B cell (primary cell): ENCODE measurements at regions not wholly inside any gene's neighbourhood (a gene's known extent, or its start where the extent isn't known, plus 50 kb on each side); places are given as distances from the start of the nearest gene placed in this dataset.

Source experiments
- ATAC-seq: fragments of 200-7000 bp; cut with Tn5 transposase; one replicate; pipeline ENCODE4 v1.10.0; 2021; ENCODE audit warnings: low read depth, mild to moderate bottlenecking, moderate number of reproducible peaks, moderate library complexity
- CTCF ChIA-PET: fragments of 350-600 bp; sonication (Branson Sonifier 250); formaldehyde crosslinking; loops from one replicate; lab custom pipeline; 2021; ENCODE audit warnings: antibody characterized with exemption, inconsistent platforms; lab: Charles Lee
- POLR2A ChIA-PET: fragments of 350-600 bp; sonication (Branson Sonifier 250); formaldehyde crosslinking; loops from one replicate; lab custom pipeline; 2021; ENCODE audit warnings: antibody characterized with exemption; lab: Charles Lee
- DNase-seq: peaks from one replicate; pipeline ENCODE4 v3.0.0; 2013
- H2AFZ ChIP-seq: 2 replicates; pipeline ENCODE4 v1.6.1; 2012; ENCODE audit warnings: mild to moderate bottlenecking, low read depth, low read length; ENCODE audit not compliant: insufficient read depth, poor library complexity, severe bottlenecking
- H3K27ac ChIP-seq, 2 donors: 1 replicate in 1 of 2; 2 replicates in 1 of 2; pipeline ENCODE4 v1.5.1; 2012 to 2013; ENCODE audit warnings: low read length in 2 of 2, mild to moderate bottlenecking in 2 of 2, moderate library complexity in 1 of 2
- H3K27me3 ChIP-seq, 4 experiments: fragments of 200-600 bp in 1 of 4; sonication (generic) in 1 of 4; replicated peaks in 1 of 4; 1 replicate in 2 of 4; 2 replicates in 2 of 4; pipeline versions ENCODE4 v1.6.1 to v1.7.0; 2013 to 2016; ENCODE audit warnings: low read length in 3 of 4, mild to moderate bottlenecking in 2 of 4, mixed read lengths in 1 of 4, moderate library complexity in 1 of 4; ENCODE audit not compliant: insufficient read depth in 4 of 4, control insufficient read depth in 3 of 4; ENCODE audit errors: control extremely low read depth in 1 of 4
- H3K36me3 ChIP-seq, 2 experiments: replicated peaks in 1 of 2; 1 replicate in 1 of 2; 2 replicates in 1 of 2; pipeline versions ENCODE4 v1.6.1 to v1.7.1; 2013; ENCODE audit warnings: low read length in 1 of 2; ENCODE audit not compliant: insufficient read depth in 2 of 2, control insufficient read depth in 1 of 2; ENCODE audit errors: control extremely low read depth in 1 of 2, extremely low read depth in 1 of 2
- H3K4me1 ChIP-seq, 2 donors: fragments of 200-600 bp in 1 of 2; sonication (generic) in 1 of 2; 1 replicate in 1 of 2; 2 replicates in 1 of 2; pipeline versions ENCODE4 v1.5.1 to v1.6.1; 2013 to 2017; ENCODE audit warnings: low read length in 2 of 2; ENCODE audit not compliant: control insufficient read depth in 2 of 2, insufficient read depth in 2 of 2
- H3K4me2 ChIP-seq: replicated peaks from 2 replicates; pipeline ENCODE3; 2012; ENCODE audit warnings: mild to moderate bottlenecking, low read depth, low read length; ENCODE audit not compliant: poor library complexity, severe bottlenecking
- H3K4me3 ChIP-seq, 5 experiments: fragments of 200-600 bp in 1 of 5; sonication (generic) in 1 of 5; 1 replicate in 3 of 5; 2 replicates in 2 of 5; pipeline versions ENCODE4 v1.5.1 to v1.7.0; 2011 to 2016; ENCODE audit warnings: low read length in 4 of 5, mild to moderate bottlenecking in 4 of 5, low read depth in 2 of 5, control low read depth in 1 of 5, moderate library complexity in 1 of 5; ENCODE audit not compliant: insufficient read depth in 1 of 5; ENCODE audit errors: control extremely low read depth in 1 of 5, extremely low read depth in 1 of 5
- H3K79me2 ChIP-seq: fragments of 200-600 bp; sonication (generic); one replicate; pipeline ENCODE4 v1.6.0; 2016; ENCODE audit warnings: low read length; ENCODE audit not compliant: control insufficient read depth, insufficient read depth
- H3K9ac ChIP-seq: fragments of 200-600 bp; sonication (generic); 2 replicates; pipeline ENCODE4 v1.6.1; 2017; ENCODE audit warnings: mild to moderate bottlenecking, low read length, moderate library complexity
- H3K9me3 ChIP-seq, 3 donors: one replicate each; pipeline versions ENCODE4 v1.6.1 to v1.7.1; 2013; ENCODE audit warnings: low read length in 2 of 3; ENCODE audit not compliant: control insufficient read depth in 2 of 3, insufficient read depth in 1 of 3; ENCODE audit errors: control extremely low read depth in 1 of 3
- H4K20me1 ChIP-seq: 2 replicates; pipeline ENCODE4 v1.6.0; 2012; ENCODE audit warnings: mild to moderate bottlenecking, low read length; ENCODE audit not compliant: insufficient read depth, control insufficient read depth, poor library complexity, severe bottlenecking
- H3K27ac Mint-ChIP-seq: one replicate; pipeline ENCODE4 v1.8.0; 2021; ENCODE audit warnings: mixed read lengths
- H3K27me3 Mint-ChIP-seq: one replicate; pipeline ENCODE4 v1.8.0; 2021; ENCODE audit warnings: mixed read lengths
- H3K4me1 Mint-ChIP-seq: one replicate; pipeline ENCODE4 v1.8.0; 2021; ENCODE audit warnings: mixed read lengths
- H3K4me3 Mint-ChIP-seq: one replicate; pipeline ENCODE4 v1.8.0; 2021; ENCODE audit warnings: mixed read lengths
- H3K9me3 Mint-ChIP-seq: one replicate; pipeline ENCODE4 v1.8.0; 2022; ENCODE audit warnings: mixed read lengths; ENCODE audit not compliant: insufficient read depth
- EZH2 ChIP-seq: IDR thresholded peaks from 2 replicates; pipeline ENCODE4 v1.6.1; 2012; ENCODE audit warnings: borderline replicate concordance, low read depth, mild to moderate bottlenecking, moderate library complexity, low read length; ENCODE audit not compliant: insufficient read depth, poor library complexity, severe bottlenecking
- WGBS: methylation state at CpG from one replicate; pipeline ENCODE4 v1.1.5; 2013; ENCODE audit warnings: missing lambda C conversion rate; ENCODE audit not compliant: insufficient coverage; 5-methylcytosine and 5-hydroxymethylcytosine counted together
- intact Hi-C: fragments of 100-400 bp; cut with micrococcal nuclease; formaldehyde crosslinking; loops from one replicate; pipeline ENCODE4 v1.10.0; 2022
- TF ChIP-seq, protein P1 (sequence below): fragments of 200-600 bp; IDR thresholded peaks from one replicate; pipeline ENCODE4 v1.8.0; 2022; ENCODE audit warnings: antibody characterized with exemption, mild to moderate bottlenecking

DNA sequence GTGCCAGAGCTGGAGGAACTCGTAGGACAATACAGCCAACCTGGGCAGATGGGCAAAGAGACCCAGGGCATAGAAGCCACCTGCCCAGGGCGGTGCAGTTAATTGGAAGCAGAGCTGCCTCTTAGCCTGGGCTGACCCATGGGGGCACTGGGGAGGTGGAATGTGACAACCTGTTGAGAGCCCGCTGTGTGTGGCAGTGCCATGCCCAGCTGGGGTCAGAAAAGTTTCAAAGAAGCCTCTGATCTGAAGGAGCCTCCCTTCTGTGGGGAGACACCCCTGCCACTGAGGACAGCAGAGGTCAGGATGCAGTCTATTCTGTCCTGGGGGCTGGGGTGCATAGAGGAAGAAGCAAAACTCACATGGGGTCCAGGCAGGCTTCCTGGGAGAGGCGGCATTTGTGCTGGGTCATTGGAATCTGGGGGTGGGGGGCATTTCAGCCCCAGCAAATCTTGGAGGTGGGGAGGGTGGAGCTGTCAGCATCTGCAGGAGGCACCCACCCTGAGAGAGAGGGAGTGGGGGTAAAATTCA lies 176.1 kb upstream of the CIBAR2 start:
- Mint-ChIP-seq H3K9me3 (no peaks in the 10 kb centered on the region), H3K27me3 (peaks cover 17% of the 10 kb centered on the region), H3K4me3 (no peak overlapping the region), H3K4me1 (no peaks in the 10 kb centered on the region), H3K27ac (no peak overlapping the region)
- POLR2A ChIA-PET, result no interaction called here
- intact Hi-C loops, result no loop called here
- Histone ChIP-seq H3K9me3 (no peaks in the 10 kb centered on the region), H3K79me2 (no peaks in the 10 kb centered on the region), H3K4me3 (no peak overlapping the region), H3K27ac (no peak overlapping the region), H3K36me3 (no peaks in the 10 kb centered on the region), H3K4me2 (no peak overlapping the region), H3K27me3 (peaks cover 0 to 4% (median 0%) of the 10 kb centered on the region in 4 experiments), H2AFZ (no peak overlapping the region), H3K9ac (no peak overlapping the region), H3K4me1 (peaks cover 0 to 3% of the 10 kb centered on the region in 2 donors), H4K20me1 (no peaks in the 10 kb centered on the region)
- 90% methylated on average over 4 of the region's 4 CpGs for WGBS
- ATAC-seq, result no peak
- CTCF ChIA-PET, result interaction anchor here (0.9 to 1.4 kb wide), 3 partner anchors 9 to 20 kb away, joined by 3 read pairs; no protein-coding TSS in a partner anchor
- TF ChIP-seq, protein P1, sequence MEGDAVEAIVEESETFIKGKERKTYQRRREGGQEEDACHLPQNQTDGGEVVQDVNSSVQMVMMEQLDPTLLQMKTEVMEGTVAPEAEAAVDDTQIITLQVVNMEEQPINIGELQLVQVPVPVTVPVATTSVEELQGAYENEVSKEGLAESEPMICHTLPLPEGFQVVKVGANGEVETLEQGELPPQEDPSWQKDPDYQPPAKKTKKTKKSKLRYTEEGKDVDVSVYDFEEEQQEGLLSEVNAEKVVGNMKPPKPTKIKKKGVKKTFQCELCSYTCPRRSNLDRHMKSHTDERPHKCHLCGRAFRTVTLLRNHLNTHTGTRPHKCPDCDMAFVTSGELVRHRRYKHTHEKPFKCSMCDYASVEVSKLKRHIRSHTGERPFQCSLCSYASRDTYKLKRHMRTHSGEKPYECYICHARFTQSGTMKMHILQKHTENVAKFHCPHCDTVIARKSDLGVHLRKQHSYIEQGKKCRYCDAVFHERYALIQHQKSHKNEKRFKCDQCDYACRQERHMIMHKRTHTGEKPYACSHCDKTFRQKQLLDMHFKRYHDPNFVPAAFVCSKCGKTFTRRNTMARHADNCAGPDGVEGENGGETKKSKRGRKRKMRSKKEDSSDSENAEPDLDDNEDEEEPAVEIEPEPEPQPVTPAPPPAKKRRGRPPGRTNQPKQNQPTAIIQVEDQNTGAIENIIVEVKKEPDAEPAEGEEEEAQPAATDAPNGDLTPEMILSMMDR, result no peak
- TF ChIP-seq EZH2, result no peak
- no peak for DNase-seq

DNA sequence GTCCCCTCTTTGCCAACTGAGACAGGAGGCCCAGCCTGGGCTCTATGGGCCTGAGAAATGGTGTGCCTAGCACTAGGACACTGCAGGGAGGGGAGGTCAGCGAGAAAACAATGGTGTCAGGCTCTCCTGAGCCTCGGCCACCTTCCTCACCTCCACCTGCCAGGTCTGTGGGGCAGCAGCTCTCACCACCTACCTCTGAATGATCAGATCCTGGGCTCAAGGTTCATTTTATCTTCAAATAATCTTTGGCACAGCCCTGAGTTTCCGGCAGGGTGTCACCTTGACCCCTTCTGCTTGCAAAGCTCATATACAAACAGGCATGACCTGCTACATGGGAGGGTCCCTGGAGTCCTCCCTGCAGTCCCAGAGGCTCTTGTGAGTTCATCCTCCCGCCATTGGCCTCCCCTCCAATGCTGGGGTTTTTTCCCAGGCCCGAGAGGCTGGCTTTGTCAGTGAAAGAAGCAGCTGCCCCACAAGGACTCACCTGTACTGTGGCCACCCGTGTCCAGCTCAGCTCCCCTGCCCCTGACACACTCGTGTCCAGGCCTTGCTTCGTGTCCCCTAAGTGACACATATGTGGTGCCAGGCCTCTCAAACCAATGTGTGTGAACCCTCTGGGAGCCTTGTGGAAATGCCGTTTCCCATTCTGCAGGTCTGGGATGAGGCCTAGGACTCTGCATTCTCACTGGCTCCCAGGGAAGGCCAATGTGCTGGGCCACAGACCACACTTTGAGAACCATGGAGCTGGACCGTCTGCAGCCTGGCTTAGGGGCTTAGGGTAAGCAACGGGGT lies 176.8 kb upstream of the CIBAR2 start:
- Histone ChIP-seq H3K4me1 (peaks cover 0 to 3% of the 10 kb centered on the region in 2 donors), H3K4me3 (no peak overlapping the region), H3K27me3 (peaks cover 0 to 4% (median 0%) of the 10 kb centered on the region in 4 experiments), H4K20me1 (no peaks in the 10 kb centered on the region), H3K36me3 (no peaks in the 10 kb centered on the region), H3K4me2 (no peak overlapping the region), H3K27ac (no peak overlapping the region), H3K9ac (no peak overlapping the region), H3K9me3 (no peaks in the 10 kb centered on the region), H2AFZ (no peak overlapping the region), H3K79me2 (no peaks in the 10 kb centered on the region)
- no peak for DNase-seq
- CTCF ChIA-PET, result interaction anchor here (0.9 to 1.4 kb wide), 3 partner anchors 9 to 19 kb away, joined by 3 read pairs; no protein-coding TSS in a partner anchor
- no peak for TF ChIP-seq EZH2
- TF ChIP-seq, protein P1, result no peak
- Mint-ChIP-seq H3K27ac (no peak overlapping the region), H3K27me3 (peaks cover 15% of the 10 kb centered on the region), H3K9me3 (no peaks in the 10 kb centered on the region), H3K4me3 (no peak overlapping the region), H3K4me1 (no peaks in the 10 kb centered on the region)
- intact Hi-C loops, result no loop called here
- POLR2A ChIA-PET, result no interaction called here
- no peak for ATAC-seq
- 92% methylated on average over 10 of the region's 11 CpGs for WGBS
